Suprapubic skin (tissue), 4 donors: ENCODE measurements at regions not wholly inside any gene's neighbourhood (a gene's known extent, or its start where the extent isn't known, plus 50 kb on each side); places are given as distances from the start of the nearest gene placed in this dataset.

Experiments used
- DNase-seq, 2 donors: peaks; one replicate each; pipeline ENCODE4 v3.0.0-alpha.2; 2019; ENCODE audit warnings: low spot score in 2 of 2
- H3K27ac ChIP-seq: fragments of 200-600 bp; sonication (generic); one replicate; pipeline ENCODE4 v1.5.1; 2019
- H3K27me3 ChIP-seq: fragments of 200-600 bp; sonication (generic); one replicate; pipeline ENCODE4 v1.5.1; 2019
- H3K36me3 ChIP-seq: fragments of 200-600 bp; sonication (generic); one replicate; pipeline ENCODE4 v1.5.1; 2019
- H3K4me1 ChIP-seq: fragments of 200-600 bp; sonication (generic); one replicate; pipeline ENCODE4 v1.5.1; 2019
- H3K4me3 ChIP-seq: fragments of 200-600 bp; sonication (generic); one replicate; pipeline ENCODE4 v1.5.1; 2019; ENCODE audit warnings: mild to moderate bottlenecking
- H3K9me3 ChIP-seq: fragments of 200-600 bp; sonication (generic); one replicate; pipeline ENCODE4 v1.5.1; 2019
- CTCF ChIP-seq, 2 donors: fragments of 200-600 bp in 1 of 2; fragments of 450-650 bp in 1 of 2; sonication (generic) in 1 of 2; IDR thresholded peaks; one replicate each; pipeline ENCODE4 v1.5.1; 2016 to 2019; ENCODE audit warnings: antibody characterized with exemption in 2 of 2, mild to moderate bottlenecking in 1 of 2, moderate library complexity in 1 of 2
- EP300 ChIP-seq: sonication (generic); formaldehyde crosslinking; IDR thresholded peaks from one replicate; pipeline ENCODE4 v1.6.1; 2017; ENCODE audit warnings: antibody characterized with exemption
- POLR2A ChIP-seq, 2 donors: fragments of 450-650 bp; IDR thresholded peaks; one replicate each; pipeline ENCODE4 v1.6.1; 2017; ENCODE audit warnings: antibody characterized with exemption in 2 of 2, mild to moderate bottlenecking in 2 of 2, moderate library complexity in 2 of 2
- POLR2AphosphoS5 ChIP-seq, 3 donors: sonication (generic); formaldehyde crosslinking; IDR thresholded peaks; one replicate each; pipeline ENCODE4 v1.6.1; 2017; ENCODE audit warnings: antibody characterized with exemption in 3 of 3
- WGBS: methylation state at CpG from one replicate; pipeline ENCODE4 v1.1.5; 2018; 5-methylcytosine and 5-hydroxymethylcytosine counted together

GRCh38 chr15:56868170-56868569, 50.3 kb upstream of the TCF12 start:
- no peak overlapping the region for H3K4me3 ChIP-seq
- no peaks in the 10 kb centered on the region for H3K27me3 ChIP-seq
- no peak for TF ChIP-seq CTCF (IDR thresholded peaks at IDR 0.05)
- no peak for TF ChIP-seq POLR2AphosphoS5 (IDR thresholded peaks at IDR 0.05)
- TF ChIP-seq EP300 = no peak
- TF ChIP-seq POLR2A (IDR thresholded peaks at IDR 0.05) = no peak
- 88% methylated on average over 2 of the region's 2 CpGs for WGBS
- no peak for DNase-seq
- H3K27ac ChIP-seq = no peak overlapping the region
- no peaks in the 10 kb centered on the region for H3K9me3 ChIP-seq
- no peaks in the 10 kb centered on the region for H3K36me3 ChIP-seq
- peaks cover 12% of the 10 kb centered on the region for H3K4me1 ChIP-seq

GRCh38 chr15:56866803-56867202, 51.6 kb upstream of the TCF12 start:
- Histone ChIP-seq H3K4me3 (no peak overlapping the region), H3K4me1 (peaks cover 9% of the 10 kb centered on the region), H3K27me3 (no peaks in the 10 kb centered on the region), H3K36me3 (no peaks in the 10 kb centered on the region), H3K27ac (no peak overlapping the region), H3K9me3 (no peaks in the 10 kb centered on the region)
- TF ChIP-seq POLR2A (IDR thresholded peaks at IDR 0.05) = no peak
- no peak for TF ChIP-seq POLR2AphosphoS5 (IDR thresholded peaks at IDR 0.05)
- no peak for TF ChIP-seq CTCF (IDR thresholded peaks at IDR 0.05)
- TF ChIP-seq EP300 = no peak
- DNase-seq = no peak
- WGBS = 90% methylated on average over 4 of the region's 4 CpGs

GRCh38 chr15:56857828-56858227, 60.6 kb upstream of the TCF12 start:
- WGBS = 18% methylated on average over 2 of the region's 2 CpGs
- no peak overlapping the region for H3K4me3 ChIP-seq
- no peak for DNase-seq
- no peak overlapping the region for H3K27ac ChIP-seq
- no peaks in the 10 kb centered on the region for H3K27me3 ChIP-seq
- H3K4me1 ChIP-seq = no peaks in the 10 kb centered on the region
- H3K36me3 ChIP-seq = no peaks in the 10 kb centered on the region
- TF ChIP-seq EP300 (no peak), CTCF (IDR thresholded peaks at IDR 0.05) (no peak)
- no peaks in the 10 kb centered on the region for H3K9me3 ChIP-seq

- Histone ChIP-seq H3K36me3 (no peaks in the 10 kb centered on the region), H3K27ac (no peak overlapping the region), H3K4me3 (no peak overlapping the region), H3K4me1 (no peaks in the 10 kb centered on the region), H3K9me3 (no peaks in the 10 kb centered on the region), H3K27me3 (no peaks in the 10 kb centered on the region)
- TF ChIP-seq POLR2A (IDR thresholded peaks at IDR 0.05) (no peak), EP300 (no peak), CTCF (IDR thresholded peaks at IDR 0.05) (no peak), POLR2AphosphoS5 (IDR thresholded peaks at IDR 0.05) (no peak)
- DNase-seq = no peak
- WGBS = 88% methylated on average over 1 of the region's 1 CpG
Measured at GRCh38 chr15:56856934-56857333, 61.5 kb upstream of the TCF12 start.

GRCh38 chr15:56844892-56845291, 73.6 kb upstream of the TCF12 start:
- Histone ChIP-seq H3K27me3 (no peaks in the 10 kb centered on the region), H3K9me3 (no peaks in the 10 kb centered on the region)
- TF ChIP-seq POLR2AphosphoS5 (IDR thresholded peaks at IDR 0.05) (no peak), EP300 (no peak), POLR2A (IDR thresholded peaks at IDR 0.05) (no peak), CTCF (IDR thresholded peaks at IDR 0.05) (no peak)

More at GRCh38 chr15:56844892-56845291, 73.6 kb upstream of the TCF12 start:
- H3K36me3 ChIP-seq = no peaks in the 10 kb centered on the region
- no peak overlapping the region for H3K27ac ChIP-seq
- H3K4me3 ChIP-seq = no peak overlapping the region
- no peaks in the 10 kb centered on the region for H3K4me1 ChIP-seq
- no peak for DNase-seq
